Bronchial epithelial cell (primary cell): ENCODE measurements at regions not wholly inside any gene's neighbourhood (a gene's known extent, or its start where the extent isn't known, plus 50 kb on each side); places are given as distances from the start of the nearest gene placed in this dataset.

ENCODE experiments used
- DNase-seq: peaks from one replicate; pipeline ENCODE4 v3.0.0-alpha.2; 2010; ENCODE audit warnings: low read depth
- FAIRE-seq: peaks from 2 replicates; lab custom pipeline; 2011; peaks lifted over from hg19 to GRCh38; lab: Jason Lieb, UNC
- H3K27me3 ChIP-seq: 2 replicates; pipeline ENCODE4 v1.5.1; 2011; ENCODE audit warnings: low read length; ENCODE audit not compliant: control insufficient read depth, insufficient read depth
- H3K36me3 ChIP-seq: 2 replicates; pipeline ENCODE4 v1.5.1; 2011; ENCODE audit warnings: low read length; ENCODE audit not compliant: control insufficient read depth, insufficient read depth
- H3K4me3 ChIP-seq: 2 replicates; pipeline ENCODE4 v1.5.1; 2011; ENCODE audit warnings: mild to moderate bottlenecking, low read depth, low read length, control low read depth
- TF ChIP-seq, protein P1 (sequence below): IDR thresholded peaks from 2 replicates; pipeline ENCODE4 v1.5.1; 2011; ENCODE audit warnings: mild to moderate bottlenecking, moderate library complexity, low read length, control low read depth, inconsistent platforms; ENCODE audit not compliant: insufficient read depth, severe bottlenecking

- no peaks in the 10 kb centered on the region for H3K36me3 ChIP-seq
- DNase-seq: no peak
- H3K4me3 ChIP-seq: no peak overlapping the region
- H3K27me3 ChIP-seq: no peaks in the 10 kb centered on the region
- no peak for FAIRE-seq
- TF ChIP-seq, protein P1, sequence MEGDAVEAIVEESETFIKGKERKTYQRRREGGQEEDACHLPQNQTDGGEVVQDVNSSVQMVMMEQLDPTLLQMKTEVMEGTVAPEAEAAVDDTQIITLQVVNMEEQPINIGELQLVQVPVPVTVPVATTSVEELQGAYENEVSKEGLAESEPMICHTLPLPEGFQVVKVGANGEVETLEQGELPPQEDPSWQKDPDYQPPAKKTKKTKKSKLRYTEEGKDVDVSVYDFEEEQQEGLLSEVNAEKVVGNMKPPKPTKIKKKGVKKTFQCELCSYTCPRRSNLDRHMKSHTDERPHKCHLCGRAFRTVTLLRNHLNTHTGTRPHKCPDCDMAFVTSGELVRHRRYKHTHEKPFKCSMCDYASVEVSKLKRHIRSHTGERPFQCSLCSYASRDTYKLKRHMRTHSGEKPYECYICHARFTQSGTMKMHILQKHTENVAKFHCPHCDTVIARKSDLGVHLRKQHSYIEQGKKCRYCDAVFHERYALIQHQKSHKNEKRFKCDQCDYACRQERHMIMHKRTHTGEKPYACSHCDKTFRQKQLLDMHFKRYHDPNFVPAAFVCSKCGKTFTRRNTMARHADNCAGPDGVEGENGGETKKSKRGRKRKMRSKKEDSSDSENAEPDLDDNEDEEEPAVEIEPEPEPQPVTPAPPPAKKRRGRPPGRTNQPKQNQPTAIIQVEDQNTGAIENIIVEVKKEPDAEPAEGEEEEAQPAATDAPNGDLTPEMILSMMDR: peak; percentile 39
Observed at GRCh38 chr20:11098888-11099287, 425.1 kb upstream of the JAG1 start.

- DNase-seq (peak; percentile 81), FAIRE-seq (no peak)
- H3K27me3 ChIP-seq: no peaks in the 10 kb centered on the region
- no peak overlapping the region for H3K4me3 ChIP-seq
- no peaks in the 10 kb centered on the region for H3K36me3 ChIP-seq
- TF ChIP-seq, protein P1: no peak
Observed at GRCh38 chr20:11101243-11101642, 427.4 kb upstream of the JAG1 start.

- H3K36me3 ChIP-seq: no peaks in the 10 kb centered on the region
- FAIRE-seq (no peak), DNase-seq (no peak)
Observed at GRCh38 chr20:11101696-11102095, 427.9 kb upstream of the JAG1 start.

DNA sequence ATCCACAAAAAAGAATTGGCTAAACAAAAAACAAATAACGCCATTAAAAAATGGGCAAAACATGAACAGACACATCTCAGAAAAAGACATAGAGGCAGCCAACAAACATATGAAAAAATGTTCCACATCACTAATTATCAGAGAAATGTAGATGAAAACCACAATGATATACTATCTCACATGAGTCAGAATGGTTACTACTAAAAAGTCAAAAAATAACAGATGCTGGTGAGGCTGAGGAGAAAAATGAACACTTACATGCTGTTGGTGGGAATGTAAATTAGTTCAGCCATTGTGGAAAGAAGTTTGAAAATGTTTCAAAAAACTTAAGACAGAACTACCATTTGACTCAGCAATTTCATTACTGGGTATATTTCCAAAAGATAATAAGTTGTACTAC, 430.1 kb upstream of the JAG1 start:
- TF ChIP-seq, protein P1: no peak
- no peak overlapping the region for H3K4me3 ChIP-seq
- no peaks in the 10 kb centered on the region for H3K27me3 ChIP-seq
- peak; percentile 48 for DNase-seq
- no peak for FAIRE-seq
- H3K36me3 ChIP-seq: no peaks in the 10 kb centered on the region

More at GRCh38 chr20:11101696-11102095, 427.9 kb upstream of the JAG1 start:
- Histone ChIP-seq H3K4me3 (no peak overlapping the region), H3K27me3 (no peaks in the 10 kb centered on the region)
- TF ChIP-seq, protein P1: no peak

- FAIRE-seq (no peak), DNase-seq (peak; percentile 90)
- Histone ChIP-seq H3K4me3 (no peak overlapping the region), H3K36me3 (no peaks in the 10 kb centered on the region), H3K27me3 (no peaks in the 10 kb centered on the region)
- TF ChIP-seq, protein P1: no peak
Observed at GRCh38 chr20:11108102-11108810, 434.5 kb upstream of the JAG1 start.

GRCh38 chr20:11110535-11110934, 436.7 kb upstream of the JAG1 start:
- Histone ChIP-seq H3K36me3 (no peaks in the 10 kb centered on the region), H3K27me3 (no peaks in the 10 kb centered on the region), H3K4me3 (no peak overlapping the region)
- FAIRE-seq: no peak
- TF ChIP-seq, protein P1: no peak
- no peak for DNase-seq
